A549 (cell line): ENCODE measurements at regions not wholly inside any gene's neighbourhood (a gene's known extent, or its start where the extent isn't known, plus 50 kb on each side); places are given as distances from the start of the nearest gene placed in this dataset.

Experiments
- ATAC-seq, 2 experiments: fragments of 200-7000 bp in 1 of 2; fragments of >200 bp in 1 of 2; cut with Nextera tagmentation in 1 of 2; cut with Tn5 transposase in 1 of 2; 3 replicates each; pipeline versions ENCODE4 v1.8.0 to v1.9.1; 2018 to 2020; ENCODE audit warnings: mild to moderate bottlenecking in 1 of 2, moderate library complexity in 1 of 2
- CTCF ChIA-PET: fragments of 300-600 bp; sonication (Branson Sonifier 250); formaldehyde crosslinking; extraction: SDS; loops from one replicate; lab custom pipeline; 2021; ENCODE audit warnings: antibody characterized with exemption, inconsistent platforms; lab: Yijun Ruan, JAX
- POLR2A ChIA-PET: fragments of 350-600 bp; formaldehyde crosslinking; extraction: SDS; loops from one replicate; lab custom pipeline; 2021; ENCODE audit warnings: antibody characterized with exemption, inconsistent platforms; lab: Yijun Ruan, JAX
- DNase-seq, 2 experiments: peaks; one replicate each; pipeline versions ENCODE4 v3.0.0 to v3.0.0-alpha.2; 2011 to 2016; ENCODE audit warnings: low read depth in 1 of 2, low spot score in 1 of 2
- FAIRE-seq: peaks from 2 replicates; lab custom pipeline; 2011; peaks lifted over from hg19 to GRCh38; lab: Jason Lieb, UNC
- H3K27ac ChIP-seq, 2 experiments: fragments of >200 bp; sonication (Bioruptor Twin); formaldehyde crosslinking; 3 replicates each; pipeline ENCODE4 v1.5.1; 2016 to 2017
- H3K4me1 ChIP-seq: fragments of >200 bp; sonication (Bioruptor Twin); formaldehyde crosslinking; 3 replicates; pipeline ENCODE4 v1.6.1; 2016
- H3K4me2 ChIP-seq: fragments of >200 bp; sonication (Bioruptor Twin); formaldehyde crosslinking; 3 replicates; pipeline ENCODE4 v1.6.1; 2016
- H3K4me3 ChIP-seq: fragments of >200 bp; sonication (Bioruptor Twin); formaldehyde crosslinking; 3 replicates; pipeline ENCODE4 v1.5.1; 2016
- H3K9me3 ChIP-seq: fragments of >200 bp; sonication (Bioruptor Twin); formaldehyde crosslinking; 3 replicates; pipeline ENCODE4 v1.6.1; 2016
- ATOH8 ChIP-seq: fragments of 250-450 bp; sonication (Bioruptor Pico); IDR thresholded peaks from 2 replicates; pipeline ENCODE4 v1.5.0; 2020; ENCODE audit warnings: low read depth, mild to moderate bottlenecking, moderate library complexity
- BHLHE40 ChIP-seq: IDR thresholded peaks from 2 replicates; pipeline ENCODE4 v1.6.1; 2012; ENCODE audit warnings: low read depth, low read length, inconsistent platforms
- CBX2 ChIP-seq: fragments of 200-600 bp; sonication (generic); IDR thresholded peaks from 2 replicates; pipeline ENCODE4 v1.6.1; 2016; ENCODE audit warnings: low read depth, mild to moderate bottlenecking, borderline replicate concordance
- EHF ChIP-seq: fragments of 250-450 bp; sonication (Bioruptor Pico); IDR thresholded peaks from 2 replicates; pipeline ENCODE4 v1.5.0; 2020; ENCODE audit warnings: mild to moderate bottlenecking
- EP300 ChIP-seq, 2 experiments: fragments of >200 bp; sonication (Bioruptor Twin); formaldehyde crosslinking; IDR thresholded peaks; 2 replicates in 1 of 2; 3 replicates in 1 of 2; pipeline ENCODE4 v1.6.1; 2016 to 2017
- FOXS1 ChIP-seq: fragments of 250-450 bp; sonication (Bioruptor Pico); IDR thresholded peaks from 2 replicates; pipeline ENCODE4 v1.5.0; 2020; ENCODE audit warnings: mild to moderate bottlenecking, moderate library complexity
- HMGXB4 ChIP-seq: fragments of 250-450 bp; sonication (Bioruptor Pico); IDR thresholded peaks from 2 replicates; pipeline ENCODE4 v1.5.0; 2021; ENCODE audit warnings: mild to moderate bottlenecking, moderate library complexity, borderline replicate concordance
- HOXB13 ChIP-seq: fragments of 250-450 bp; sonication (Bioruptor Pico); IDR thresholded peaks from 2 replicates; pipeline ENCODE4 v1.5.0; 2020; ENCODE audit warnings: low read depth, mild to moderate bottlenecking, moderate library complexity
- JUNB ChIP-seq: fragments of >200 bp; sonication (Bioruptor Twin); formaldehyde crosslinking; IDR thresholded peaks from 2 replicates; pipeline ENCODE4 v1.6.1; 2016
- KDM1A ChIP-seq: fragments of 200-600 bp; sonication (generic); IDR thresholded peaks from 2 replicates; pipeline ENCODE4 v1.6.1; 2016; ENCODE audit warnings: low read depth, mild to moderate bottlenecking
- KDM5A ChIP-seq: fragments of 200-600 bp; sonication (generic); IDR thresholded peaks from 2 replicates; pipeline ENCODE4 v1.6.1; 2016; ENCODE audit warnings: antibody characterized with exemption, mild to moderate bottlenecking
- MAFK ChIP-seq: fragments of 450-650 bp; IDR thresholded peaks from 2 replicates; pipeline ENCODE4 v1.6.1; 2014; ENCODE audit not compliant: partially characterized antibody
- MAX ChIP-seq: IDR thresholded peaks from 2 replicates; pipeline ENCODE4 v1.6.1; 2012
- MAZ ChIP-seq: fragments of 150-350 bp; IDR thresholded peaks from 2 replicates; pipeline ENCODE4 v1.6.1; 2014; ENCODE audit warnings: antibody characterized with exemption, low read depth, low read length, borderline replicate concordance
- MYC ChIP-seq: IDR thresholded peaks from 2 replicates; pipeline ENCODE4 v1.6.1; 2012; ENCODE audit warnings: mild to moderate bottlenecking, inconsistent platforms, low read length, improper control_type of control experiment, borderline replicate concordance
- NFE2L2 ChIP-seq: fragments of 150-350 bp; conservative IDR thresholded peaks from 2 replicates; pipeline ENCODE4 v1.6.1; 2014; ENCODE audit warnings: low read length
- NPAS2 ChIP-seq: fragments of 250-450 bp; sonication (Bioruptor Pico); IDR thresholded peaks from 2 replicates; pipeline ENCODE4 v1.8.0; 2022; ENCODE audit warnings: mild to moderate bottlenecking, moderate library complexity, borderline replicate concordance
- PHF8 ChIP-seq: fragments of 200-600 bp; sonication (generic); IDR thresholded peaks from 2 replicates; pipeline ENCODE4 v1.6.1; 2016; ENCODE audit warnings: low read depth, mild to moderate bottlenecking, antibody characterized with exemption, moderate library complexity, borderline replicate concordance
- POLR2A ChIP-seq: IDR thresholded peaks from 2 replicates; pipeline ENCODE4 v1.6.1; 2012; ENCODE audit warnings: mild to moderate bottlenecking, low read length
- POLR2AphosphoS2 ChIP-seq: conservative IDR thresholded peaks from 2 replicates; pipeline ENCODE4 v1.6.1; 2012; ENCODE audit warnings: low read length, improper control_type of control experiment, inconsistent platforms
- RAD21 ChIP-seq, 2 experiments: fragments of >200 bp in 1 of 2; sonication (Bioruptor Twin) in 1 of 2; formaldehyde crosslinking in 1 of 2; IDR thresholded peaks in 1 of 2; conservative IDR thresholded peaks in 1 of 2; 2 replicates in 1 of 2; 3 replicates in 1 of 2; pipeline ENCODE4 v1.6.1; 2012 to 2018; ENCODE audit warnings: inconsistent platforms in 1 of 2
- SMC3 ChIP-seq: fragments of >200 bp; sonication (Bioruptor Twin); formaldehyde crosslinking; IDR thresholded peaks from 3 replicates; pipeline ENCODE4 v1.6.1; 2018; ENCODE audit warnings: inconsistent platforms
- SREBF2 ChIP-seq: fragments of 450-650 bp; IDR thresholded peaks from 2 replicates; pipeline ENCODE4 v1.6.1; 2014; ENCODE audit warnings: mild to moderate bottlenecking, moderate library complexity
- TFCP2L1 ChIP-seq: fragments of 250-450 bp; sonication (Bioruptor Pico); IDR thresholded peaks from 2 replicates; pipeline ENCODE4 v1.5.0; 2021; ENCODE audit warnings: mild to moderate bottlenecking
- TP53 ChIP-seq: fragments of 250-450 bp; sonication (Bioruptor Pico); IDR thresholded peaks from 2 replicates; pipeline ENCODE4 v1.5.0; 2021; ENCODE audit warnings: mild to moderate bottlenecking, moderate library complexity
- WGBS: methylation state at CpG from one replicate; pipeline ENCODE4 v1.1.6; 2017; ENCODE audit errors: missing lambda C conversion rate; 5-methylcytosine and 5-hydroxymethylcytosine counted together

- Histone ChIP-seq H3K27ac (no peak overlapping the region), H3K4me3 (no peak overlapping the region), H3K4me1 (no peaks in the 10 kb centered on the region), H3K9me3 (no peaks in the 10 kb centered on the region), H3K4me2 (no peak overlapping the region)
- FAIRE-seq (no peak), DNase-seq (no peak), ATAC-seq (no peak)
- CTCF ChIA-PET, result interaction anchor here (1.3 kb wide), 1 partner anchor 13 kb away, joined by 3 read pairs; no protein-coding TSS in a partner anchor
- 85% methylated on average over 4 of the region's 4 CpGs for WGBS
- TF ChIP-seq MYC (no peak), HOXB13 (CRISPR knock-in tag) (no peak), NPAS2 (CRISPR knock-in tag) (no peak), CBX2 (no peak), TP53 (CRISPR knock-in tag) (no peak), SMC3 (no peak), KDM5A (no peak), BHLHE40 (no peak), POLR2AphosphoS2 (no peak), POLR2A (no peak), SREBF2 (no peak), MAX (no peak), PHF8 (no peak), JUNB (no peak), MAZ (no peak), EHF (CRISPR knock-in tag) (no peak), TFCP2L1 (CRISPR knock-in tag) (no peak), FOXS1 (CRISPR knock-in tag) (no peak), NFE2L2 (no peak), HMGXB4 (no peak)
- POLR2A ChIA-PET, result no interaction called here
Measured at GRCh38 chr21:36551321-36551720, 71.4 kb upstream of the CLDN14 start.

- POLR2A ChIA-PET, result no interaction called here
- ATAC-seq (no peak), FAIRE-seq (no peak), DNase-seq (no peak)
- TF ChIP-seq KDM1A (no peak), EP300 (IDR thresholded peaks at IDR 0.05) (no peak), NPAS2 (CRISPR knock-in tag) (no peak), MYC (no peak), ATOH8 (no peak), RAD21 (conservative IDR thresholded peaks at IDR 0.05 in 1 of 2, IDR thresholded peaks at IDR 0.05 in 1 of 2) (no peak), CBX2 (no peak), MAFK (no peak), HOXB13 (CRISPR knock-in tag) (no peak), MAX (no peak)
- no peaks in the 10 kb centered on the region for H3K9me3 ChIP-seq
- CTCF ChIA-PET, result no interaction called here
- no peak overlapping the region for H3K4me3 ChIP-seq
- H3K4me2 ChIP-seq, result no peak overlapping the region
- no peaks in the 10 kb centered on the region for H3K4me1 ChIP-seq
- WGBS, result 74% methylated on average over 10 of the region's 10 CpGs
- H3K27ac ChIP-seq, result no peak overlapping the region
Measured at GRCh38 chr21:36551731-36552433, 72.0 kb upstream of the CLDN14 start.
